GM20431 (cell line): ENCODE measurements at regions not wholly inside any gene's neighbourhood (a gene's known extent, or its start where the extent isn't known, plus 50 kb on each side); places are given as distances from the start of the nearest gene placed in this dataset.

ENCODE experiments used
- in situ Hi-C: fragments of 300-500 bp; cut with MseI, MboI; formaldehyde crosslinking; loops from one replicate; pipeline ENCODE4 v1.15.0; 2020; ENCODE audit warnings: low sequenced_read_pairs; ENCODE audit not compliant: unreplicated experiment

GRCh38 chr14:22332686-22333421 is 256.2 kb downstream of the DAD1 start:
- in situ Hi-C loops: no loop called here

GRCh38 chr14:22329371-22329770 is 259.7 kb downstream of the DAD1 start:
- in situ Hi-C loops: no loop called here

GRCh38 chr14:22325676-22326400 is 263.2 kb downstream of the DAD1 start:
- in situ Hi-C loops: no loop called here

GRCh38 chr14:22320362-22320750 is 268.7 kb downstream of the DAD1 start:
- in situ Hi-C loops: loop anchor here (25.0 kb wide), 1 partner anchor 142 kb away; no protein-coding TSS in a partner anchor

GRCh38 chr14:22319526-22320361 is 269.3 kb downstream of the DAD1 start:
- in situ Hi-C loops: loop anchor here (25.0 kb wide), 1 partner anchor 143 kb away; no protein-coding TSS in a partner anchor

- in situ Hi-C loops: loop anchor here (25.0 kb wide), 1 partner anchor 143 kb away; no protein-coding TSS in a partner anchor
These were observed 270.1 kb downstream of the DAD1 start for GRCh38 chr14:22318951-22319350.

- in situ Hi-C loops: loop anchor here (25.0 kb wide), 1 partner anchor 146 kb away; no protein-coding TSS in a partner anchor
These were observed 272.6 kb downstream of the DAD1 start for GRCh38 chr14:22316473-22316872.

- in situ Hi-C loops: loop anchor here (25.0 kb wide), 1 partner anchor 147 kb away; no protein-coding TSS in a partner anchor
These were observed 273.7 kb downstream of the DAD1 start for GRCh38 chr14:22315336-22315735.

GRCh38 chr14:22314183-22314820 is 274.7 kb downstream of the DAD1 start:
- in situ Hi-C loops: loop anchor here (25.0 kb wide), 1 partner anchor 148 kb away; no protein-coding TSS in a partner anchor

- in situ Hi-C loops: loop anchor here (25.0 kb wide), 1 partner anchor 149 kb away; no protein-coding TSS in a partner anchor
These were observed 275.7 kb downstream of the DAD1 start for GRCh38 chr14:22313172-22313801.

GRCh38 chr14:22311636-22312035 is 277.4 kb downstream of the DAD1 start:
- in situ Hi-C loops: loop anchor here (25.0 kb wide), 1 partner anchor 151 kb away; no protein-coding TSS in a partner anchor

GRCh38 chr14:22305607-22306006 is 283.4 kb downstream of the DAD1 start:
- in situ Hi-C loops: loop anchor here (25.0 kb wide), 1 partner anchor 157 kb away; no protein-coding TSS in a partner anchor

- in situ Hi-C loops: loop anchor here (25.0 kb wide), 1 partner anchor 158 kb away; no protein-coding TSS in a partner anchor
These were observed 284.7 kb downstream of the DAD1 start for GRCh38 chr14:22304326-22304725.

- in situ Hi-C loops: loop anchor here (25.0 kb wide), 1 partner anchor 159 kb away; no protein-coding TSS in a partner anchor
These were observed 285.3 kb downstream of the DAD1 start for GRCh38 chr14:22303589-22304195.

- in situ Hi-C loops: loop anchor here (25.0 kb wide), 1 partner anchor 162 kb away; no protein-coding TSS in a partner anchor
These were observed 288.4 kb downstream of the DAD1 start for GRCh38 chr14:22300646-22301045.

- in situ Hi-C loops: no loop called here
These were observed 291.6 kb downstream of the DAD1 start for GRCh38 chr14:22297376-22297775.

GRCh38 chr14:22296722-22297121 is 292.3 kb downstream of the DAD1 start:
- in situ Hi-C loops: no loop called here

GRCh38 chr14:22296088-22296487 is 292.9 kb downstream of the DAD1 start:
- in situ Hi-C loops: no loop called here
